Tibial nerve (tissue), 4 donors: ENCODE measurements at regions not wholly inside any gene's neighbourhood (a gene's known extent, or its start where the extent isn't known, plus 50 kb on each side); places are given as distances from the start of the nearest gene placed in this dataset.

Experiments used
- CTCF ChIP-seq, 5 experiments: fragments of 200-600 bp in 3 of 5; fragments of 450-650 bp in 2 of 5; sonication (generic) in 3 of 5; IDR thresholded peaks; one replicate each; pipeline ENCODE4 v1.5.1; 2016 to 2019; ENCODE audit warnings: antibody characterized with exemption in 5 of 5, mild to moderate bottlenecking in 3 of 5, moderate library complexity in 2 of 5
- EP300 ChIP-seq, 2 donors: sonication (generic); formaldehyde crosslinking; IDR thresholded peaks; one replicate each; pipeline ENCODE4 v1.6.1; 2017; ENCODE audit warnings: antibody characterized with exemption in 2 of 2, mild to moderate bottlenecking in 1 of 2
- POLR2A ChIP-seq, 2 donors: fragments of 450-650 bp; IDR thresholded peaks; one replicate each; pipeline ENCODE4 v1.6.1; 2017; ENCODE audit warnings: antibody characterized with exemption in 2 of 2, mild to moderate bottlenecking in 2 of 2, moderate library complexity in 2 of 2

GRCh38 chr13:39185326-39185725, 147.1 kb downstream of the NHLRC3 start:
- TF ChIP-seq EP300 (IDR thresholded peaks at IDR 0.05) (peak in 1 of 2 donors; percentile 70), POLR2A (IDR thresholded peaks at IDR 0.05) (no peak), CTCF (IDR thresholded peaks at IDR 0.05) (no peak)
